ENCODE measurements at regions not wholly inside any gene's neighbourhood (a gene's known extent, or its start where the extent isn't known, plus 50 kb on each side); places are given as distances from the start of the nearest gene placed in this dataset.

- DNase-seq (ENCODE audit: insufficient read length, low spot score) (no peak), FAIRE-seq (no peak)
These were observed 193.0 kb upstream of the PITRM1 start for GRCh38 chr10:3365630-3366029.

GRCh38 chr10:3364768-3365480 lies 192.3 kb upstream of the PITRM1 start:
- DNase-seq (ENCODE audit: insufficient read length, low spot score) (no peak), FAIRE-seq (no peak)

GRCh38 chr10:3363311-3364045 lies 190.9 kb upstream of the PITRM1 start:
- FAIRE-seq: no peak
- DNase-seq (ENCODE audit: insufficient read length, low spot score): no peak

GRCh38 chr10:3362394-3362793 lies 189.8 kb upstream of the PITRM1 start:
- no peak for DNase-seq (ENCODE audit: insufficient read length, low spot score)

GRCh38 chr10:3361640-3362039 lies 189.1 kb upstream of the PITRM1 start:
- DNase-seq (ENCODE audit: insufficient read length, low spot score) (no peak), FAIRE-seq (no peak)

More at GRCh38 chr10:3362394-3362793, 189.8 kb upstream of the PITRM1 start:
- no peak for FAIRE-seq

- no peak for DNase-seq (ENCODE audit: insufficient read length, low spot score)
- FAIRE-seq: no peak
These were observed 185.2 kb upstream of the PITRM1 start for GRCh38 chr10:3357737-3358136.

- DNase-seq (ENCODE audit: insufficient read length, low spot score) (no peak), FAIRE-seq (no peak)
These were observed 183.0 kb upstream of the PITRM1 start for GRCh38 chr10:3355536-3355935.

GRCh38 chr10:3354174-3354900 lies 181.8 kb upstream of the PITRM1 start:
- no peak for DNase-seq (ENCODE audit: insufficient read length, low spot score)
- no peak for FAIRE-seq

GRCh38 chr10:3353235-3353634 lies 180.7 kb upstream of the PITRM1 start:
- no peak for DNase-seq (ENCODE audit: insufficient read length, low spot score)
- FAIRE-seq: no peak

- DNase-seq (ENCODE audit: insufficient read length, low spot score) (no peak), FAIRE-seq (no peak)
These were observed 178.2 kb upstream of the PITRM1 start for GRCh38 chr10:3350617-3351258.

GRCh38 chr10:3350205-3350604 lies 177.6 kb upstream of the PITRM1 start:
- no peak for FAIRE-seq
- DNase-seq (ENCODE audit: insufficient read length, low spot score): no peak

GRCh38 chr10:3348564-3348963 lies 176.0 kb upstream of the PITRM1 start:
- DNase-seq (ENCODE audit: insufficient read length, low spot score) (no peak), FAIRE-seq (no peak)

GRCh38 chr10:3347413-3348182 lies 175.0 kb upstream of the PITRM1 start:
- no peak for FAIRE-seq

GRCh38 chr10:3346851-3347250 lies 174.3 kb upstream of the PITRM1 start:
- no peak for DNase-seq (ENCODE audit: insufficient read length, low spot score)
- no peak for FAIRE-seq

More at GRCh38 chr10:3347413-3348182, 175.0 kb upstream of the PITRM1 start:
- DNase-seq (ENCODE audit: insufficient read length, low spot score): no peak

GRCh38 chr10:3342771-3343170 lies 170.2 kb upstream of the PITRM1 start:
- FAIRE-seq (no peak), DNase-seq (ENCODE audit: insufficient read length, low spot score) (no peak)

GRCh38 chr10:3340127-3340730 lies 167.6 kb upstream of the PITRM1 start:
- DNase-seq (ENCODE audit: insufficient read length, low spot score) (no peak), FAIRE-seq (no peak)

GRCh38 chr10:3339531-3339950 lies 167.0 kb upstream of the PITRM1 start:
- DNase-seq (ENCODE audit: insufficient read length, low spot score) (no peak), FAIRE-seq (no peak)

- FAIRE-seq (no peak), DNase-seq (ENCODE audit: insufficient read length, low spot score) (no peak)
These were observed 166.5 kb upstream of the PITRM1 start for GRCh38 chr10:3339121-3339520.

GRCh38 chr10:3337741-3338140 lies 165.2 kb upstream of the PITRM1 start:
- FAIRE-seq (no peak), DNase-seq (ENCODE audit: insufficient read length, low spot score) (no peak)
